Fibroblast of pulmonary artery (primary cell): ENCODE measurements at regions not wholly inside any gene's neighbourhood (a gene's known extent, or its start where the extent isn't known, plus 50 kb on each side); places are given as distances from the start of the nearest gene placed in this dataset.

Source experiments
- DNase-seq: peaks from one replicate; pipeline ENCODE4 v3.0.0-alpha.2; 2010; ENCODE audit warnings: low read depth
- H3K4me3 ChIP-seq: replicated peaks from 2 replicates; pipeline ENCODE4 v1.5.1; 2011; ENCODE audit warnings: low read depth, mild to moderate bottlenecking, control low read depth, low read length, moderate library complexity
- TF ChIP-seq, protein P1 (sequence below): IDR thresholded peaks from 2 replicates; pipeline ENCODE4 v1.5.1; 2011; ENCODE audit warnings: mild to moderate bottlenecking, control low read depth, low read length, inconsistent platforms; ENCODE audit errors: missing control alignments

DNA sequence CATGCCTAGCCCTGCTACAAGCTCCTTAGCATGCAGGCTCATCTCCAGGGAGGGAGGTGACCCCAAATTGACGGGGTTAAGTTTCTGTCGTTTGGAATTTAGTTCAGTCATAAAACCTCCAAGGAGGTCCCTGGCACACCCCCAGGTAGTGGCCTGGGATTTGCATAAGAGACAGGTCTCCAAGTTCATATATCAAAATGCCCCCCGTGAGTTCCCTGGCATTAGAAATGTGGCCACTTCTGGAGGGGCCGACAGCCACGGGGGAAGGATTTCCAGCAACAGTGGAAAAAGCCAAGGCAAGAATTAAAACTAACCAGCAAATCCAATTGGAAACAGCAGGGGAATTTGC lies 228.8 kb downstream of the BCL11B start:
- no peak for DNase-seq
- TF ChIP-seq, protein P1, sequence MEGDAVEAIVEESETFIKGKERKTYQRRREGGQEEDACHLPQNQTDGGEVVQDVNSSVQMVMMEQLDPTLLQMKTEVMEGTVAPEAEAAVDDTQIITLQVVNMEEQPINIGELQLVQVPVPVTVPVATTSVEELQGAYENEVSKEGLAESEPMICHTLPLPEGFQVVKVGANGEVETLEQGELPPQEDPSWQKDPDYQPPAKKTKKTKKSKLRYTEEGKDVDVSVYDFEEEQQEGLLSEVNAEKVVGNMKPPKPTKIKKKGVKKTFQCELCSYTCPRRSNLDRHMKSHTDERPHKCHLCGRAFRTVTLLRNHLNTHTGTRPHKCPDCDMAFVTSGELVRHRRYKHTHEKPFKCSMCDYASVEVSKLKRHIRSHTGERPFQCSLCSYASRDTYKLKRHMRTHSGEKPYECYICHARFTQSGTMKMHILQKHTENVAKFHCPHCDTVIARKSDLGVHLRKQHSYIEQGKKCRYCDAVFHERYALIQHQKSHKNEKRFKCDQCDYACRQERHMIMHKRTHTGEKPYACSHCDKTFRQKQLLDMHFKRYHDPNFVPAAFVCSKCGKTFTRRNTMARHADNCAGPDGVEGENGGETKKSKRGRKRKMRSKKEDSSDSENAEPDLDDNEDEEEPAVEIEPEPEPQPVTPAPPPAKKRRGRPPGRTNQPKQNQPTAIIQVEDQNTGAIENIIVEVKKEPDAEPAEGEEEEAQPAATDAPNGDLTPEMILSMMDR, result no peak
- H3K4me3 ChIP-seq, result no peak overlapping the region

DNA sequence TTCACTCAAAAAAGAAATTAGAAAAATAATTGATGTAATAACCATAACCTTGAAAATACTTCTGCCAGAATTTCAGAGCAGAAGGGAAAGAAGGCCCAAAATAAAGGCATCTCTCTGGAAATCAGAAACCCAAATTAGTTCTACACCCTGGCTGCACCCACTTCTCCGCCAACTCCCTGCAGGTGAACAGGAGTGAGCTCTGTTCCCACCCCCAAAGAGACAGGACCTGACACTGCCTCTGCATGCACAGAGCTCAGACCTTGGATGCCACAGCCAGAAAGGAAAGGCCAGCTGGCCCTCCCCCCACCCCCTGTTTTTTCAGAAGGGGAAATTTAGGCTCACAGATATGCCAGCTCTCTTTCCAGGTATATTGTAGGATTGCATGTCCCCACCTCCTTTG lies 228.2 kb downstream of the BCL11B start:
- TF ChIP-seq, protein P1, result no peak
- no peak overlapping the region for H3K4me3 ChIP-seq
- no peak for DNase-seq

DNA sequence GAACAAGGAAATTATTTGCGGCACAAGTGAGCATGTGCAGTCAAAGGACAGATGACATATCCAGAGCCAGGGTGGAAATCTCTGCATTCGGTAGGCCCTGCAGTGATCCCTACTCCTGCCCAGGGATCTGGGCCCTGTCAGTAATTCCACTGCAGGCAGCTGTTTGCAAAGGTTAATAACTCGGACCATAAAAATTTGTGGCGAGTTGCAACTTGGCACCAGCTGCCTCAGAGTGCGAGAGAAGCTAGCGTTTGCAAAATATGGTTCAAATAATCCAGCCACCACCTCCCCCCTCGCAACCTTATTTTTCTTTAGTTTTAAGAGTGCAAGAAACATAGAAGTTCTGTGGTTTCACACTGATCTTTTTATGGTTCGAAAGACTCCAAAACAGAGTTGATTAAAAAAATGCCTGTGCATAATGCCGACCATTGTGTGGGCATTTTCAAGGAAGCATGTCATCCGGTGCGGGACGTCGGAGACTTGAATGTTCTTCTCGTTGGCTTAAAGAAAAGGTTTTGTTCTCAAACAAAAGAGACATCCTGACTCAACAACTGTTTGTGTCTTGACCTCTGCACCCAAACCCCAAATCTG lies 224.5 kb downstream of the BCL11B start:
- no peak for DNase-seq
- no peak overlapping the region for H3K4me3 ChIP-seq
- TF ChIP-seq, protein P1, result no peak

DNA sequence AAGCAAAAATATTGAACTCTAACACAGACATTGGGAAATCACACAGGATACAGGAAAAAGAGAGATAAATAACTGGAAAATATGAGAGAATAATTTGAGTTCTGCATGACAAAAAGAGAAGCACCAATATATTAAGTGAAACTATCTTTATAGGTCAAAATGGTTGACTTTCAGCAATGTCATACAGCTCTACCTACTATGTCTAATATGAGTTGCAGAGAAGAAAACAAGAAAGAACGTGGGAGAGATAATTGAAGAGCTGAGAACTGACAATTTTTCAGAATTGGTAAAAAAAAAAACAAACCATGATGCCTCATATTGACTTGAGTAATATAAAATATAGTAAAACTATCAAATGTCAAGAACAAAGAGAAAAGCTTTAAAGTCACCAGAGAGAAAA lies 221.7 kb downstream of the BCL11B start:
- TF ChIP-seq, protein P1, result no peak
- DNase-seq, result no peak
- H3K4me3 ChIP-seq, result no peak overlapping the region

DNA sequence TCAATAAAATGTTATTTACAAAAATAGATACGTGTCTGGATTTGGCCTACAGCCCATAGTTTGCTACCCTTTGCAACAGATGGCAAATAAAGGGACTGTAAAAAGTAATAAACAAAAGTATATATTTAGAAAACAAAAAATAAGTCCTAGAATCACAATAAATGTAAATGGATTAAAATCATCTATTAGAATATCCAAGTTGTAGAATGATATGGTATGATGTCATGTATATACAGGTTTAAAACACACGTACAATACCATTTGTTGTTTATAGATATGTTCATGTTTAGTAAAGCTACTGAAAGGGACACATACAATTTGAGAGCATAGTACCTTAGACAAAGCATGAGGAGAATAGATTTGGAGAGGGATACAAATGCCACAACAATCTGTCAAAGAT lies 219.5 kb downstream of the BCL11B start:
- H3K4me3 ChIP-seq, result no peak overlapping the region
- no peak for DNase-seq
- TF ChIP-seq, protein P1, result no peak

DNA sequence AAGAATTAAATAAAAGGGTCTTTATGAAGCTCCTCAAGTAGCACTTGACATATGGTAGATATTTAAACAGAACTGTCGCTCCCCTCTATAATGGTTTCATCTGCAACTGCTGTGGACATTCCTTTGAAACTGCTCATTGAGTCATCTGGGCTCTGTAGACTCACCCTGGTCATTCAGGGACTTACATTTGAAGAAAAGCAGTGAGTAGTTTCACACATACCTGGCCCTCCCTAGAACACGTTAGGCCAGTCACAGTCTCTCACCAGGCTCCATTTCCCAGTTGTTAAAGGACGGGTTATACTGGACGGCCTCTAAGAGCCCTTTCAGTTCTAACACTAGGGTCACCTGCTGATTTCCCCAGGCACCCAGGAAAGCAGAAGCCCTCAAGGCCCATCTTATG lies 217.0 kb downstream of the BCL11B start:
- TF ChIP-seq, protein P1, result no peak
- H3K4me3 ChIP-seq, result no peak overlapping the region
- no peak for DNase-seq

DNA sequence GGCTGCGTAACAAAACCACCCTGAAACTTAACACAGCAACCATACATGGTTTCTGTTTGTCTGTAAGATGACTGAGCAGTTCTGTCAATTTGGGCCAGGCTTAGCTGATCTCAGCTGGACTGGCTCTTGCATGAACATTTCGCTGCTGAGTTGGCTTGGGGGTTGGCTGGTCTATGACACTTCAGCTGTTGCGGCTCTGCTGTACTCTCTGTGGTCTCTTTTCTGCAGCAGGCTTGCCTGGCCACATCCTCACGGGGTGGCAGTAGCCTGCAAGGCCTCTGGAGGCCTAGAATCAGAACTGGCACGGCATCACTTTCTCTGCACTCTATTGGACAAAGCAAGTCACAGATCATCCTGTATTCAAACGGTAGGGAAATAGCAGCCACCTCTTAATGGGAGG lies 216.2 kb downstream of the BCL11B start:
- TF ChIP-seq, protein P1, result no peak
- DNase-seq, result no peak
- no peak overlapping the region for H3K4me3 ChIP-seq
